HG03442 (cell line): ENCODE measurements at regions not wholly inside any gene's neighbourhood (a gene's known extent, or its start where the extent isn't known, plus 50 kb on each side); places are given as distances from the start of the nearest gene placed in this dataset.
"Not testable (repeated sequence)": the region's sequence is repeated elsewhere in the genome, so short reads cannot be mapped to it uniquely, and the experiment has no call there.

Source experiments
- ATAC-seq: cut with Tn5 transposase; IDR thresholded peaks from one replicate; pipeline ENCODE4 v1.9.1; 2021; ENCODE audit warnings: mild to moderate bottlenecking, moderate library complexity; ENCODE audit not compliant: unreplicated experiment

DNA sequence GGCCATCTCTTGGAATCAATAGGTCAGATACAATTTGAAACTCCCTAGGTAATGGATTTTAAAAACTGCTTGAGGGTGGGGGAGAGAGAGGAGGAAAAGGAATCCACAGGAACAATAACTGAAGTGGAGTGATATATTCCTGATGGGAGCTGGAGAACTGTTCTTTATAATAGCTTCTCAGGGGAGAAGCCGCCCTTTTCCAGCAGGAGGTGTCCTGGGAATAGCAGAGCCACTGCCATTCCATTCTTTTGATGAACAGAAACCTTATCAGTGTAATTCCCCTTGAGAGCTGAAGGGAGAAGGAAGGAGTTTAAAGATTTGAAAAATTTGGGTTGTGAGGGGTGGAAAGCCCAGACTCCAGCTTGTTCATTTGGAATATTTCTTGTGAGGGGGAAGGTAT is 504.9 kb upstream of the DPH6 start:
- no peak for ATAC-seq

DNA sequence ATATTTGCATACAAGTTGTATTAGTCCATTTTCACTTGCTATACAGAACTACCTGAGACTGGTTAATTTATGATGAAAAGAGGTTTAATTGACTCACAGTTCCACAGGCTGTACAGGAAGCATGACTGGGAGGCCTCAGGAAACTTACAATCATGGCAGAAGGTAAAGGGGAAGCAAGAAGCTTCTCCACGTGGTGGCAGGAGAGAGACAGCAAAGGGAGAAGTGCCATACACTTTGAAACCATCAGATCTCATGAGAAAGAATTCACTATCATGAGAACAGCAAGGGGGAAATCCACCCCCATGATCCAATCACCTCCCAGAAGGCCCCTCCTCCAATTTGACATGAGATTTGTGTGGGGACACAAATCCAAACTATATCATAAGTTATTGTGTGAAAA is 506.7 kb upstream of the DPH6 start:
- not testable (repeated sequence) for ATAC-seq

DNA sequence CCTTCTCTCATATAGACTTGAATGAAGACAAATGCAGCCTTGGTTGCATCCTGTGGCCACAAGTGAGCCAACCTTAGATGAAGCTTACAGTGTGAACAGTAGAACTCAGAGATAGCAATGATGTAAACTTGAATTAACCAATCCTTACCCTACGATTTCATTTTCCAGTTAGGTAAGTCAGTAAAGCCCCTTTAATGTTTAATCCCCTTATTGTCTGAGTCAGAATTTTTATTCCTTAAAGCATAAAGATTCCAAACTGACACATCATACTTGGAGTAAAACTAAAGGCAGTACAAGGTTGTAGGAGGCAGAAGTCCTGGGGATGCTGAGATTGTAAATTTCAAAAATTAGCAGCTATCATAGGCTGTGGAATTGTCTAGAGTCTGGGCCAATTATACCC is 507.8 kb upstream of the DPH6 start:
- ATAC-seq = no peak

DNA sequence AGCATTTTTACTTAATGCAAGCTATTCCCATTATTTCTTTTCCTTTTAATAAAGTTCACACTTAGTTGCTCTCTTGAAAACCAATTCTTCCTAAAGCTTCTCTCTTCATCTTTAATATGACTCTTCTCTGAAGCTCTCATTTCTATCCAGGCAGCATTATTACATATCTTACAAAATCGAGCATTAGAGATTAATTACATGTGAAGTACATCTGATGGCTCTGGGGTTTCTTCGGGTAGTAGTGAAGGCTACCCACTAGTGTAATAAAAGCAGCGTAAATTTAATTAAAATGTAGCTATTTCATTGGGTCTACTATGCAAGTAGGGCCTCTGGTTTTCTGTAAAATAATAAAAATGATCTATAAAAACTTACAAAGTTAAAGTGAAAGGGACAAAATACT is 513.6 kb upstream of the DPH6 start:
- no peak for ATAC-seq

DNA sequence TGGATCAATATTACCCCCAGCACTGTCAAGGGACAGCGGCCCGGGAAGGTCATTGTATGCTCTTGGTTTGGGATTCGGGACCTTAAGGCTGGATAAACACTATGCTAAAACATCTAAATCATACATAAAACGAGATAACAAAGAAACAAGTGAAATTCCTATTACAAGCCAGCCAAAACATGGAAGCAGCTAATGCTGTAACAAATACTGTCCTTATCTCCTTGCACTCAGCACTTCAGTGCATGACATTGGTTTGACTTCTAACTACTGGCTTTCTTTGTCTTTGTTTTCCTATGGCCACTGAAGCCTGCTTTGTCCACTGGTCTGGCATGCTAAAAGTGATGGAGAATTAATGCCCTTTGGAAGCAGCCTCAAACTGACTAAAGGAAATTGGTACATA is 516.4 kb upstream of the DPH6 start:
- no peak for ATAC-seq

DNA sequence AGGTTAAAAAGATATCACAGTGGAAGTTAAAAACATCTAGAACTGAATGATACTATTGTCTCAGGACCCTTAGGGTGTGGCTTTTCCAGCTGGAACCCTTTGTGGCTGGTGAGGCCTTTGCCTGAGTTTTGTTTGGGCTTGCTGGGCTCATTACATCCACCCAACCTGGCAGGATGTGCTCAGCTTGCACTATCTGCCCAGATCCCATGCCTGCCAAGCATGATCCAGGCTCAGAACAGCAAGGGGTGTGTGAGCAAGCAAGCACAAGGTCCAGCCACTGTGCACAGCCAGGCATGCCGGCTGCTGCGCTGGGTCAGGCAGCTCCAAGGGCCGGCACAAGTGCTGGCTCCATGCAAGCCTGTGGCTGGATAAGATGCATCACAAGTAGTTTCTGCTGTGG is 512.7 kb upstream of the CDIN1 start:
- no peak for ATAC-seq

DNA sequence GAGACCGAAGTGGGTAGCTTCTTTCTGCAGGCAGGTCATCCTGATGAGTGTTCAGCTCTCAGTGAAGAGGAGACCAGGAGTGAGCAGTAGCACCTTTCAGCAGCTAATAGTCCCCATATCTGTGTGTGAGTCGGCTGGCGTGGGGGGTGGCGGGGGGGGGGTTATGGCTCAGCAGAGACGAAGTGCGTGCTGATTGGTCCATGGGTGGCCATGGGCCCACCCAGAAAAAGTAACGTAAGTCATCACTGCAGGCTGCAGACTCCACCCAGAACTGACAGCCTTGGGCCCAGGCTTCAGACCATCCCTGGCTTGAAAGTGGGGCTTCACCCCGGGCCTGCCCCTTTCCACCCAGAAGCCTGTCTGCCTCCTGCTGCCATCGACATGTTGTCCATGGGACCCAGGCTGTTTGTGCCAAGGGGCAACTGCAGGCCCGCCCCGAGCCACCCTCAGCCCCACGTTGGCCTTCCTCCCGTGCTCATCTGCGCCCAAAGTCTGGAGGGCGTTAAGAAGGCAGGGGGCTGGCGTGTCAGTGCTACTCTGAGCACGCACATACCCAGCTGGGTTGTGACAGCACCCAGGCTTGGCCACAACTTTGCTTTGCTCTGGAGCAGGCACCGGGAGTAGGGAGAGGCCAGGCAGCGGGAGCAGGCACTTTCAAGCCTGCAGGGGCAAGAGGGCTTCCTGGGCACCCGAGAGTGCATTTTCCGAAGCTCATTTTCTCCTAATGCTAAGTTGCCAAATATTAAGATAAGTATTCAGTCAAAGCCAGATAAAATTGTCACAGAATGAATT is 511.7 kb upstream of the CDIN1 start:
- ATAC-seq = no peak

DNA sequence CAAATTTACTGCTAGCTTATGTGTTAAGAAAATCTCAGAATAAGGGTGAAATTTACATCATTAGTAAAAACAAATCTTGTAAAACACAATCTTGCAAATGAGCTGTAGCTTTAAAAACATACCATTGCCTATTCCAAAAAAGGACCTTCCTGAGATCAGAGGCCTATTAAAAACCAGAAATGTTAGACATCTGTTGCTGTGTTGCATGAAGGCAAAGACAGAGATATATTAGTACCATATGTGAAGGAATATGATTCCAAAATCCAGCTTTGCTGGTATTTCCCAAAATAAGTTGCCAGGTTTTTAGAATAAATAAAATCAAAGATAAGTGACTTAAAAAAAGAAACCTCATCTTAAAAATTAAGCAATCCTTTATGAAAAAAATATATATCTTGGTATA is 504.1 kb upstream of the CDIN1 start:
- ATAC-seq = no peak

DNA sequence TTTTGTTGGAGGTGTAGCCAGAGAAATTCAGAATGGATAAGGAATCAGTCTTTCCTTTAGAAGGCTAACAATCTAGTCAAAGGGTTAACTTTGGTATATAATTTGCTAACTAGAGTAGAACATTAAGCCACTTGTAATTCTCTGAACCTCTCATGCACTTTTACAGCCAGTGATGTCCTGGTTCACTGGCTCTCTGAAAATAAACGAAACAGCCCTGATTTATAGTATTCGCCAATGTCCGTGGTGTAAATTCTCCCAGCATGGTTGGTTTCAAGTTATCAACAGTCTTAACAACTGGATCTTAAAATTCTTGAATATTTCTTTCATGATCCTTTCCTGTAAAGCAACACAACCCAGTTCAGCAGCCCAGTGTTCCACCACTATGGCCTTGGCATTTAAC is 500.4 kb upstream of the CDIN1 start:
- ATAC-seq = no peak

DNA sequence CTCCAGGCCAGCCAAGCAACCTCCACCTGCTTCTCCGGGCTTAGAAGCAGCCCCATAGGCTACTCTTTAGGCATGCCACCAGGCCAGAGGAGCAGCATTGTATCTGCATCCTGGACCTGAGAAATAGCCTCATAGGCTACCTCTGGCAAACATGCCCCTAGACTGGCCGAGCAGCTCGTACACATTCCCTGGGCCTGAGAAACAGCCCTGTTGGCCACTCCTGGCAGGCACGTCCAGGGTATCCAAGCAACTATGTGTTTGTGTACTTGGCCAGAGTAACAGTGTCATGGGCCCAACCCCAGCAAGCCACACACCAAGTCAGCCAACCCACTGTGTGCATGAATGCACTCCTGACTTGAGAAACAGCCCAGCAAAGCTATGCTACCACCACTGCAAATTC is 498.7 kb upstream of the CDIN1 start:
- ATAC-seq = no peak

DNA sequence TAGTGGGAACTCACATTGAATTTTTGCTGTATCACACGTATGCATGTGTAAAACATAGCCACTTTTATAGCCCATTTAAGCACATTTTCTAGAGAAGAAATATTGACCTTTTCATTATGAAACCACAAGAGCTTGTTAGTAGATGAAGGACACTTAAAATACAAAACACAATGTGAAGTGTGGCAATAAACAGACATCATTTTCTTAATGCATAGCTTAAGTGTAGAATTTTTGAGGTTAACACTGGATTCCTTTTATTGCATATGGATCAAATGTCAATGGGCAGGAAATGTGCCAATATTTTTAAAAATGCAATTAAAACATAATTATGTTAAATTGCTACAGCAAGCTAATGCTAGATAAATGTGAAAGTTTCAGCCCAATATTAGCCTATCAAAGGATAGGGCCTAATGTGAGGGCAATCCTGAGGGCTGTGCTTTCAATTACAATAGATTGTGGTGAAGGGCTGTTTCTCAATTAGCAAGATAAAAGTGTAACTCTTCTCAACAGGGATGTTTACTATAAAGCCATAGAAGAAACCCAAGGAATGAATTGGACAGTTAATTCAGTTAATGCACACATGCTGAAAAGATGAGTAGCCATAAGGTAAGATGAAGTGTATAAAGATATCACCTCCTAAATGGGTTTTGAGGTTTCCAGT is 489.0 kb upstream of the CDIN1 start:
- ATAC-seq = no peak

DNA sequence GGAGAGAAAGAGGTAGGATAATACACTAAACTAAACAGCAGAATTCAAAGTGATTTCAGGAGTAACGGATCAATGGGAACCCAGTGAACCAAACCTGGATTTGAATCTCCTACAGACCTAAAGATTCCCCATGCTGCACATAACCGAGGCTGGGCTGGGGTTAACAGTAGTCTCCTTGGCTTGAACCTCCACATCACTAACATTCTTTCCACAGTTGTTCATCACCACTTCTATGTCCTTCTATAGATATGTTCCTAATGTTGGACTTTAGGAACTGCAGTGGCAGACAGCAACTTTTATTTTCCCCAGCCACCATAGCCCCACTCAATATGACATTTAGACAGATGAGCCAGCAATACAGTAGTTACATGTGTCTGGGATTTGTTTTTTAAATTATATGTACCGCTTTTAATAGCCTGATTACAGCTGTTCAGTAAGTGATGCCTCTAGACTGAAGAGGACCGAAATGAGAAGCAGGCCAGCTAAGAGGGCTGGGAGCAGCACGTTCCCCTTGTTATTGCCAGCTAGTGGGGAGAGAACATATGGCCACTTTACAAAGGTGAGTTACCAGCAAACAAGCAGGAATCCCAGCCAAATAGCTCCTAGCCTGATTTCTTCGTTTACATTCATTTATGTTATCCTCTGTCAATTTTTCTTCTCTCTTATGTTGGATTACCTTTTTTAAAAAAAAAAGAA is 472.6 kb upstream of the CDIN1 start:
- no peak for ATAC-seq

DNA sequence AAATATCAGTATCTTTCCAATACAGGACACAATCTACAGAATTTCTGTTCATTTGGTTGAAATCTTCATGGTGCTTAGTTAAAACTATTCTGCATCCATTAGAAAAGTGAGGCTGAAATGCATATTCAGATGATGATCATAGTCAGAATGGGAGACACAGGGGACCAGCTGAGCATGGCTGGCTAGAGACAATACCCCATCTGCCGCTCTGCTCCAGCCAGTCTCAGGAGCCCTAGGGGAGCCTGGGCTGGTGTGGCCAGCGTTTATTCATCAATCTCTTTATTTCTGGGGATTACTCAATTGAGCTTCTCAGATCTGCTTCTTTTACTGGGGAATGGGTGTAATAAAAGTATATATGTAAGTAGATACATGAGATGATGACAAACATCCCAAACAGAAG is 470.9 kb upstream of the CDIN1 start:
- ATAC-seq = no peak

DNA sequence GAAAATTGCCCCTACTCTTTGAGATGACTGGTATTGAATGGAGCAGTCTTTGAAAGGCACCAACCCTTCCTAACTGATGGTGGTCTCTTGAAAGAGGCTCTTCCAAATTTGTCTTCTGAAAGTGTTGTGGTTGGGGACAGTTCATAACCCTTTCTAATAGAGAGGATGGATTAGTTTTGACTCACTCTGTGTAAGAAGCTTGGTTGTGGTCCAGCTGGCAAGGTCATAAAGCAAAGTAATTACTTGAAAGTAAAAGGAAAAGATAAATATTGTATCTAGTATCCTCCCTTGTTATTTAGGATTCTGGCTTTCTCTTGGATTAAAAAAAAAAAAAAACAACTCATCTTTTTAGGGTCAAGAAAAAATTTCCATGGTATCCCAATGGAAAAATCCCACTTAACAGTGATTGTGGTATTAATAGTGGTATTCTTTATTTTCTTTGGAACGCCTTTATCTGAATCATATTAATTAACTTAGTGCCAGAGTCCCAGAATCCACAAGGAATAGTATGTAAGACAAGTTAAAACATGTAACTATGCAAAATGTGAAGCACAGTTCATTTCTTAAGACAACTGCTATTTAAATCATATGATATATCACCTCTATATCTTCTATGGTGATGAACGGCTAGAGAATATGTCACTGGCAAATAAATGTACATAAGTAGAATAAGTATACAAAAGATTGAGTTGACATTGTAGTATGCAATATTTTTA is 469.3 kb upstream of the CDIN1 start:
- no peak for ATAC-seq

DNA sequence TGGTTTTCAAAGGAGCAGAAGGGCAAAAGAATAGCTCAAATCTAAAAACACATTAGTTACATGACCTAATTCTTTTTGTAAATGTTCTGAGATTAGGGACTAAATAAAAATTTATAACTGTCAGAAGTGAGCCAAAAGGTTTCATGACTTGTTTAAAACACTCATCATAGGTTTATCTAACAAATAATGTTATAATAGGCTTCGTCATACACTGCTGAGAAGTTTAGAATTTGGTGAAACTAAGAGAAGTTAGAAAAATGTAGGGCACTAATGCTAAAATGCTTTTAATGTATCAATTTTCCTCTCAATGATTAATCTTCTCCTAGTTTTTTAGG is 468.8 kb upstream of the CDIN1 start:
- ATAC-seq = no peak

DNA sequence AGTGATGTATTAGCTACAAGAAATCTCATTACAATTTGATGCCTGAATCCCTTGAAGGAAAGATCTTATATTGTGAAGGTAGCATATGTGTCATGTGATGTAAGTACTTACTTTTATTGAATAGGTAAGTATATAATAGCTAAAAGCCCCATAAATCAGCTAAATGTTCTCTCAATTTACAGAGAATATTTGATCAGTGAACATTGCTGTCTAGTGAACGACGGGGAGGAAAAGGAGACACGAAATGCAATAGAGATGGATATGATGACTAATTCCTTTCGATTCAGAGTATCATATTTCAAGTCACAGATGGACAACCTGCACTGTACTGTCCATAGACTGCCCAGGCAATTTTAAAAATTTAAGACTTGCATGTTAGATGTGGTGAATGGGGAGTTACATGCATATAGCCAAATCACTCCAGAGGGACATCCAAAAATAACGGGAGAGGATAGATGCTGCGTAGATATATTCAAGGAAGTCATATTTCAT is 462.1 kb upstream of the CDIN1 start:
- no peak for ATAC-seq

DNA sequence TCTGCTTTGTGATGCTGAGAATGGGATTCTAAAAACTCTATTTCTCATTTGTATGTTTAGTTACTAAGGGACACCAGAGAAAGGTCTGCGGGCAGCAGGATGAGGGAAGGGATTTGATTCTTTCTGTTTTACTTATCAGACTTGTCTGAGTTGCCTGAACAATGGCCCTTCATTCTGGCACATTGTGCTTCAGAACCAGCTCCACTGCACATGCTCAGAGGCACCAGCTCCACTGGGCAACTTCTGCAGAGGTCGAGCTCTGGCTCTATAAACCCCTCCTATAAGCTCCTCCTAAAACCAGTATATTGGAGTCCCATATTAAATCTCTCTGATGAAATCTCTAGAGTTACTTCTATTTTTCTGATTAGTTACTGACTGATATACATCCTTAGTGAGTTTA is 453.2 kb upstream of the CDIN1 start:
- ATAC-seq = no peak

DNA sequence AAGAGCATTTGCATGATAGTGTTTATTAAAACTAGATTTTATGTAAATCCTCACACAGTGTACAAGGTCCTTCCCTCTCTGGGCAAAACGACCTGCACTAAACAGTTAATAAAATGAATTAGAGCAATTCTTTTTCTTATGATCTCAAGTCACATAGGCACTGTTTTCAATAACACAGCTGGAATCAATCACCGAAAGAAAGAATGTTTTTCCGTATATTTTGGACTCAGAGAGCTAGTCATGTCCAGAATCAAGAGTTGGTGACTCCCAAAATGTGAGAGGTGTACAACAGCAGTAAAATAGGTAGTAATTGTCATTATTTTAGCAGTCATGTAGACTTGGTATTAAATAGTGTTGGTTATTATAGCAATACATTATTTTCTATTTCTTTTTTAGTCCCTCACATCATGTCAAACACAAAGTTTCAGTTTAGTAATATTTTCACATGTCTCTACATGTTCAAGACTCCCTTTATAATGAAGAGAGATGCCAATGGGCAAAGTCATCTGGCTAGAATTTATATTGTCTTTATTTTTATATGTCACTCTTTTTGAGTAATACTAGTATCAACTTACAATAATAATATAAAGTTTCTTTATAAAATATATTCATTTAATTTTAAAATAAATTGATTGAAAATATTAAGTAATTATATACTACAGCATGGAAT is 448.6 kb upstream of the CDIN1 start:
- no peak for ATAC-seq

DNA sequence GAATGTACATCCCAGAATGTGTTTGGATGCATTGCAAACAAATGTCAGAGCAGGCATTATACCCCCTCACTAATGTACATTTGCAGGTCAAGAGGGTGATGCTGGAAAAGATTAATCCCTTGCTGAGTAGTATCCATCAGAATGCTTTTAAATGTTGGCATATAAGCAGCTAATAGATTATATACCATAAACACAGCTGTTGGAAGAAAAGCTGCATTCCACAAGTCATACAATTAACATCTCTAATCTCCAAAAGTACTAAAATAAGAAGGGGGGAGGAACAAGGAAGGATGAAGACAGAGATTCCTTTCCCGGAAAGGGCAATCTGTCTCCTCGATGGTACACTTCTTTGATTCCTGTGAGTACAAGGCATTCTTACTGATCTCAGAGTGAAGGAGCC is 445.7 kb upstream of the CDIN1 start:
- ATAC-seq = no peak

DNA sequence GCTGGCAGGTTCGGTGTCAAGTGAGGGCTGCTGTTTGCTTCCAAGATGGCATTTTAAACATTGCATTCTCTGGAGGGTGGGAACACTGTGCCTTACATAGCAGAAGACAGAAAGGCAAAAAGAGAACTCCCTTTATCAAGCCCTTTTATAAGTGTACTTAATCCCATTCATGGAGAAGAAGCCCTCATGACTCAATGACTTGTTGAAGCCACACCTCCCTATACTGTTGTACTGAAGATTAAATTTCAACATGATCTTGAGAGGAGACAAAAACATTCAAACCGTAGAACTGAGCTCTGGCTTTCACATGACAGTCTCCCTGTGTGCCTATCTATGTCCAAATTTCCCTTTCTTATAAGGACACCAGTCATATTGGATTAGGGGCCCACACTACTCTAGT is 443.4 kb upstream of the CDIN1 start:
- ATAC-seq = no peak

DNA sequence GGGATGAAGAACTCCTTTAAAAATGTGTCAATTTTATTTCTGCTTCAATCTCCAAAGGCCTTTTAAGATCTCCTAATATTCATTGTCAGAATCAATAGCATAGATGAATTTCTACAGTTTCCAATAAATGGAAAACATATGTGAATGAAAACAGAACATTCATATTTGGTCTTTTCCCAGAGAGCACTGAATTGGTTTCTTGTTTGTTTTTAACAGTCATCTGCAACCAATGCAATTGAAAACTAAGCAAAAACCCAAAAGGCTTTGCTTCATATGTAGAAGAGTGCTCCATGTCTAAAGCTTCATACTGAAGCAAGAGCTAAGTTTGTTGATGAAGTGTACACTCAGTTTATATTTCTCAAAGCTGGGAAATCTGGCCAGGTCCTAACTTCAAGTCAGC is 426.5 kb upstream of the CDIN1 start:
- ATAC-seq = no peak
